GM21515 (cell line): ENCODE measurements at regions not wholly inside any gene's neighbourhood (a gene's known extent, or its start where the extent isn't known, plus 50 kb on each side); places are given as distances from the start of the nearest gene placed in this dataset.

Experiments used
- ATAC-seq: cut with Tn5 transposase; IDR thresholded peaks from one replicate; pipeline ENCODE4 v1.9.1; 2021; ENCODE audit not compliant: unreplicated experiment

GRCh38 chr6:131382631-131383030 is 190.4 kb upstream of the ARG1 start:
- no peak for ATAC-seq

GRCh38 chr6:131383421-131384411 is 189.3 kb upstream of the ARG1 start:
- ATAC-seq: no peak

- ATAC-seq: no peak
Observed at GRCh38 chr6:131387562-131388447, 185.2 kb upstream of the ARG1 start.

- ATAC-seq: no peak
Observed at GRCh38 chr6:131390322-131390721, 182.7 kb upstream of the ARG1 start.

GRCh38 chr6:131391116-131391515 is 181.9 kb upstream of the ARG1 start:
- no peak for ATAC-seq

- ATAC-seq: no peak
Observed at GRCh38 chr6:131393433-131393832, 179.6 kb upstream of the ARG1 start.

GRCh38 chr6:131394768-131395432 is 178.1 kb upstream of the ARG1 start:
- ATAC-seq: no peak

- ATAC-seq: no peak
Observed at GRCh38 chr6:131398176-131398575, 174.8 kb upstream of the ARG1 start.

GRCh38 chr6:131399433-131399832 is 173.6 kb upstream of the ARG1 start:
- no peak for ATAC-seq

- no peak for ATAC-seq
Observed at GRCh38 chr6:131400054-131400778, 172.8 kb upstream of the ARG1 start.

- no peak for ATAC-seq
Observed at GRCh38 chr6:131400779-131401496, 172.1 kb upstream of the ARG1 start.

- ATAC-seq: no peak
Observed at GRCh38 chr6:131408811-131409210, 164.2 kb upstream of the ARG1 start.

GRCh38 chr6:131410785-131411184 is 162.2 kb upstream of the ARG1 start:
- ATAC-seq: no peak

GRCh38 chr6:131412960-131413830 is 159.8 kb upstream of the ARG1 start:
- no peak for ATAC-seq

- no peak for ATAC-seq
Observed at GRCh38 chr6:131413831-131414191, 159.2 kb upstream of the ARG1 start.

- ATAC-seq: no peak
Observed at GRCh38 chr6:131414956-131415355, 158.1 kb upstream of the ARG1 start.

- ATAC-seq: no peak
Observed at GRCh38 chr6:131418441-131418840, 154.6 kb upstream of the ARG1 start.

GRCh38 chr6:131419702-131420101 is 153.3 kb upstream of the ARG1 start:
- ATAC-seq: no peak

GRCh38 chr6:131424016-131424415 is 149.0 kb upstream of the ARG1 start:
- no peak for ATAC-seq
